PC-9 (cell line): ENCODE measurements at regions not wholly inside any gene's neighbourhood (a gene's known extent, or its start where the extent isn't known, plus 50 kb on each side); places are given as distances from the start of the nearest gene placed in this dataset.

Experiments used
- BruUV-seq: library from RNA; stranded (reverse); fragments of 400-500 nt; replicated peaks from 2 replicates; lab custom pipeline; 2021; lab: Mats Ljungman, UMichigan
- CTCF ChIA-PET: fragments of 300-600 bp; sonication (Branson Sonifier 250); formaldehyde crosslinking; loops from one replicate; lab custom pipeline; 2022; ENCODE audit warnings: antibody characterized with exemption; lab: Charles Lee
- POLR2A ChIA-PET: fragments of 300-600 bp; sonication (Branson Sonifier 250); formaldehyde crosslinking; loops from one replicate; lab custom pipeline; 2022; ENCODE audit warnings: antibody characterized with exemption; ENCODE audit not compliant: unreplicated experiment; lab: Charles Lee
- DNase-seq, 2 experiments: peaks; one replicate each; pipeline versions ENCODE4 v3.0.0 to v3.0.0-alpha.2; 2015 to 2022; ENCODE audit warnings: mixed read lengths in 1 of 2
- H2AFZ ChIP-seq: fragments of 200-600 bp; sonication (generic); 2 replicates; pipeline ENCODE4 v1.8.1; 2017; ENCODE audit warnings: antibody characterized with exemption
- H3F3A ChIP-seq: fragments of 200-600 bp; sonication (generic); 2 replicates; pipeline ENCODE4 v1.8.1; 2017; ENCODE audit warnings: antibody characterized with exemption, mild to moderate bottlenecking, low read depth; ENCODE audit not compliant: insufficient read depth
- H3K27ac ChIP-seq: fragments of 200-600 bp; sonication (generic); 2 replicates; pipeline ENCODE4 v1.6.1; 2016; ENCODE audit warnings: mixed run types
- H3K27me3 ChIP-seq: fragments of 200-600 bp; sonication (generic); 2 replicates; pipeline ENCODE4 v1.6.1; 2016; ENCODE audit warnings: low read depth, mixed run types; ENCODE audit not compliant: insufficient read depth
- H3K36me3 ChIP-seq: fragments of 200-600 bp; sonication (generic); 2 replicates; pipeline ENCODE4 v1.6.1; 2016; ENCODE audit warnings: low read depth, mixed run types
- H3K4me1 ChIP-seq: fragments of 200-600 bp; sonication (generic); replicated peaks from 2 replicates; pipeline ENCODE4 v1.6.1; 2016; ENCODE audit warnings: mixed run types; ENCODE audit not compliant: insufficient read depth
- H3K4me2 ChIP-seq: fragments of 200-600 bp; sonication (generic); 2 replicates; pipeline ENCODE4 v1.6.1; 2017; ENCODE audit warnings: mixed run types
- H3K4me3 ChIP-seq: fragments of 200-600 bp; sonication (generic); 2 replicates; pipeline ENCODE4 v1.6.1; 2016; ENCODE audit warnings: mixed run types
- H3K79me2 ChIP-seq: fragments of 200-600 bp; sonication (generic); 2 replicates; pipeline ENCODE4 v1.6.1; 2017; ENCODE audit warnings: low read depth, mixed run types
- H3K9me2 ChIP-seq: fragments of 200-600 bp; sonication (generic); 2 replicates; pipeline ENCODE4 v1.8.1; 2017; ENCODE audit warnings: mild to moderate bottlenecking; ENCODE audit not compliant: insufficient read depth
- H3K9me3 ChIP-seq: fragments of 200-600 bp; sonication (generic); 2 replicates; pipeline ENCODE4 v1.8.1; 2016; ENCODE audit warnings: low read depth; ENCODE audit not compliant: insufficient read depth
- H4K20me1 ChIP-seq: fragments of 200-600 bp; sonication (generic); 2 replicates; pipeline ENCODE4 v1.8.1; 2017; ENCODE audit not compliant: insufficient read depth
- EZH2 ChIP-seq: fragments of 200-600 bp; sonication (generic); IDR thresholded peaks from 2 replicates; pipeline ENCODE4 v1.8.0; 2017; ENCODE audit warnings: antibody characterized with exemption, low read depth
- intact Hi-C: fragments of 100-400 bp; cut with micrococcal nuclease; formaldehyde crosslinking; loops from one replicate; pipeline ENCODE4 v1.10.0; 2022; ENCODE audit not compliant: unreplicated experiment
- TF ChIP-seq, protein P1 (sequence below): fragments of 200-600 bp; sonication (generic); conservative IDR thresholded peaks from 2 replicates; pipeline ENCODE4 v1.6.1; 2017; ENCODE audit warnings: mixed run types, antibody characterized with exemption, mild to moderate bottlenecking, moderate library complexity

DNA sequence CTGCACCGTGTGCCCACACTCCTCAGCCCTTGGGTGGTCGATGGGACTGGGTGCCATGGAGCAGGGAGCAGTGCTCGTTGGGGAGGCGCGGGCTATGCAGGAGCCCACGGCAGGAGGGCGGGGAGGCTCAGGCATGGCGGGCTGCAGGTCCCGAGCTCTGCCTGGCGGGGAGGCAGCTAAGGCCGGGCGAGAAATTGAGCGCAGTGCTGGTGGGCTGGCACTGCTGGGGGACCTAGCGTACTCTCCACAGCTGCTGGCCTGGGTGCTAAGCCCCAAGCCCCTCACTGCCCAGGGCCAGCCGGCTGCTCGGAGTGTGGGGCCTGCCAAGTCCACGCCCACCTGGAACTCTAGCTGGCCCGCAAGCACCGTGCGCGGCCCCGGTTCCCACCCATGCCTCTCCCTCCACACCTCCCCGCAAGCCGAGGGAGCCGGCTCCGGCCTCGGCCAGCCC, 55.9 kb upstream of the ECI2 start:
- H3K9me2 ChIP-seq: no peaks in the 10 kb centered on the region
- no peak overlapping the region for H2AFZ ChIP-seq
- intact Hi-C loops: no loop called here
- no peaks in the 10 kb centered on the region for H3K9me3 ChIP-seq
- no peak overlapping the region for H3K4me2 ChIP-seq
- ChIA-PET POLR2A (no interaction called here), CTCF (no interaction called here)
- no peak for DNase-seq
- H4K20me1 ChIP-seq: no peaks in the 10 kb centered on the region
- no peak for TF ChIP-seq EZH2
- TF ChIP-seq, protein P1, sequence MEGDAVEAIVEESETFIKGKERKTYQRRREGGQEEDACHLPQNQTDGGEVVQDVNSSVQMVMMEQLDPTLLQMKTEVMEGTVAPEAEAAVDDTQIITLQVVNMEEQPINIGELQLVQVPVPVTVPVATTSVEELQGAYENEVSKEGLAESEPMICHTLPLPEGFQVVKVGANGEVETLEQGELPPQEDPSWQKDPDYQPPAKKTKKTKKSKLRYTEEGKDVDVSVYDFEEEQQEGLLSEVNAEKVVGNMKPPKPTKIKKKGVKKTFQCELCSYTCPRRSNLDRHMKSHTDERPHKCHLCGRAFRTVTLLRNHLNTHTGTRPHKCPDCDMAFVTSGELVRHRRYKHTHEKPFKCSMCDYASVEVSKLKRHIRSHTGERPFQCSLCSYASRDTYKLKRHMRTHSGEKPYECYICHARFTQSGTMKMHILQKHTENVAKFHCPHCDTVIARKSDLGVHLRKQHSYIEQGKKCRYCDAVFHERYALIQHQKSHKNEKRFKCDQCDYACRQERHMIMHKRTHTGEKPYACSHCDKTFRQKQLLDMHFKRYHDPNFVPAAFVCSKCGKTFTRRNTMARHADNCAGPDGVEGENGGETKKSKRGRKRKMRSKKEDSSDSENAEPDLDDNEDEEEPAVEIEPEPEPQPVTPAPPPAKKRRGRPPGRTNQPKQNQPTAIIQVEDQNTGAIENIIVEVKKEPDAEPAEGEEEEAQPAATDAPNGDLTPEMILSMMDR: no peak
- H3F3A ChIP-seq: no peaks in the 10 kb centered on the region
- no peaks in the 10 kb centered on the region for H3K27me3 ChIP-seq
- no peaks in the 10 kb centered on the region for H3K4me1 ChIP-seq
- no TSS peak for BruUV-seq
- H3K79me2 ChIP-seq: no peaks in the 10 kb centered on the region
- H3K36me3 ChIP-seq: no peaks in the 10 kb centered on the region
- no peak overlapping the region for H3K4me3 ChIP-seq
- H3K27ac ChIP-seq: no peak overlapping the region

DNA sequence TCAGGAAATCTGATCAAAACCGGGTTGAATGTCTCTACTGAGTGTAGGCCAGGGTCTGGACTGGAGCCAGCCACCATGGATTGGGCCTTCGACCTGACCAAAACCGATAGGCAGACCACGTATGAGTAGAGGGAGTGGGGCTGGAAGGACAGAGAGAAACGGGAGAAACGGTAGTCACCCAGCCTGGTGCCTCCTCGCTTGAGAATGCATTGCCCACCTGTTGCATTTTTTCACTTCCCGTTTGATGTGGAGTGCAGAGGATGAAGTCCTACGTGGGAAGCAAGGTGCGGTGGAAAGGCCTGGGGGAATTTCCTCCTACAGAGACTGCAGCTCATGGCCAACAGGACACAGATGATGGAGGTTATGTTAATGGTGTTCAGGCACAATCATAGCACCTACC, 53.9 kb upstream of the ECI2 start:
- Histone ChIP-seq H3K36me3 (no peaks in the 10 kb centered on the region), H4K20me1 (no peaks in the 10 kb centered on the region), H3K4me2 (no peak overlapping the region), H3F3A (no peaks in the 10 kb centered on the region), H3K27ac (no peak overlapping the region), H3K9me3 (no peaks in the 10 kb centered on the region), H3K9me2 (no peaks in the 10 kb centered on the region), H3K4me3 (no peak overlapping the region), H3K4me1 (no peaks in the 10 kb centered on the region), H2AFZ (no peak overlapping the region), H3K79me2 (no peaks in the 10 kb centered on the region), H3K27me3 (no peaks in the 10 kb centered on the region)
- intact Hi-C loops: no loop called here
- CTCF ChIA-PET: interaction anchor here (0.6 kb wide), 1 partner anchor 403 kb away, joined by 3 read pairs; no protein-coding TSS in a partner anchor
- no peak for DNase-seq
- POLR2A ChIA-PET: interaction anchor here (0.7 kb wide), 1 partner anchor 1017 kb away, joined by 4 read pairs; no protein-coding TSS in a partner anchor
- TF ChIP-seq, protein P1: no peak
- no peak for TF ChIP-seq EZH2
- no TSS peak for BruUV-seq

DNA sequence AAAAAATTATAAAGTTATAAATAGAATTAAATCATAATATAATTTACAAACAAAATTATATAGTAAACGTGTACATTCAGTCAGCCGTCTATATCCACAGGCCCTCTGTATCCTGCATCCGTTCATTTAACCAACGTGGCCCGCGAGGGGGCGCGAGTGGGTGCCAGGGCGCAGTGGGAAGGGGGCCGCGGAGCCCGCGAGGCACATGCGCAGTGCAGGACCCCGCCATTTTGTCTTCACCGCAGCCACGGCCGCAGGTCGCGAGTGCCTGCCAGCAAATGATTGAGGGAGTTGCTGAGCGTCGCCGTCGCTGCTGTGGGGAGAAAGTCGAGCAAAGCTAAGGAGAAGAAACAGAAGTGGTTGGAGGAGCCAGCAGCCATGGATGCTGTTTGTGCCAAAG, 53.4 kb upstream of the ECI2 start:
- H3K4me3 ChIP-seq: no peak overlapping the region
- H2AFZ ChIP-seq: no peak overlapping the region
- no peaks in the 10 kb centered on the region for H3K27me3 ChIP-seq
- H3K4me1 ChIP-seq: no peaks in the 10 kb centered on the region
- no peaks in the 10 kb centered on the region for H3F3A ChIP-seq
- no peaks in the 10 kb centered on the region for H3K79me2 ChIP-seq
- BruUV-seq: no TSS peak
- H3K9me3 ChIP-seq: no peaks in the 10 kb centered on the region
- POLR2A ChIA-PET: no interaction called here
- CTCF ChIA-PET: interaction anchor here (0.6 kb wide), 1 partner anchor 403 kb away, joined by 3 read pairs; no protein-coding TSS in a partner anchor
- TF ChIP-seq EZH2: no peak
- TF ChIP-seq, protein P1: no peak
- H3K36me3 ChIP-seq: no peaks in the 10 kb centered on the region
- H3K27ac ChIP-seq: no peak overlapping the region
- no peak overlapping the region for H3K4me2 ChIP-seq
- no peaks in the 10 kb centered on the region for H4K20me1 ChIP-seq
- H3K9me2 ChIP-seq: no peaks in the 10 kb centered on the region
- no peak for DNase-seq
- intact Hi-C loops: no loop called here
